Neural cell (in vitro differentiated cells): ENCODE measurements at regions not wholly inside any gene's neighbourhood (a gene's known extent, or its start where the extent isn't known, plus 50 kb on each side); places are given as distances from the start of the nearest gene placed in this dataset.

Source experiments
- H2AFZ ChIP-seq: fragments of 200-600, 300-800 bp; sonication (generic), shearing (Covaris generic); 2 replicates; pipeline ENCODE4 v1.6.0; 2014; ENCODE audit warnings: low read depth, mild to moderate bottlenecking, antibody characterized with exemption, low read length, moderate library complexity
- H3F3A ChIP-seq: fragments of 200-600 bp; shearing (Covaris generic); 2 replicates; pipeline ENCODE4 v1.6.1; 2016; ENCODE audit warnings: mild to moderate bottlenecking, moderate library complexity, mixed read lengths, antibody characterized with exemption, low read length; ENCODE audit not compliant: insufficient read depth, poor library complexity, severe bottlenecking
- H3K27ac ChIP-seq: fragments of 200-600, 300-800 bp; sonication (generic), shearing (Covaris generic); 2 replicates; pipeline ENCODE4 v1.5.1; 2014; ENCODE audit warnings: mild to moderate bottlenecking, low read length, moderate library complexity
- H3K27me3 ChIP-seq: fragments of 300-800, 200-600 bp; sonication (generic), shearing (Covaris generic); 2 replicates; pipeline ENCODE4 v1.6.0; 2014; ENCODE audit warnings: mild to moderate bottlenecking, low read depth, low read length, moderate library complexity; ENCODE audit not compliant: insufficient read depth
- H3K36me3 ChIP-seq: fragments of 300-800, 200-600 bp; sonication (generic), shearing (Covaris generic); 2 replicates; pipeline ENCODE4 v1.5.1; 2014; ENCODE audit warnings: mild to moderate bottlenecking, antibody characterized with exemption, low read length, moderate library complexity; ENCODE audit not compliant: insufficient read depth
- H3K4me2 ChIP-seq: fragments of 300-800, 200-600 bp; sonication (generic), shearing (Covaris generic); 2 replicates; pipeline ENCODE4 v1.6.0; 2014; ENCODE audit warnings: mild to moderate bottlenecking, low read length
- H3K4me3 ChIP-seq: fragments of 300-800, 200-600 bp; sonication (generic), shearing (Covaris generic); 2 replicates; pipeline ENCODE4 v1.5.1; 2014; ENCODE audit warnings: mild to moderate bottlenecking, low read length, moderate library complexity
- H3K79me2 ChIP-seq: fragments of 200-600 bp; shearing (Covaris generic); replicated peaks from 2 replicates; pipeline ENCODE4 v1.6.0; 2014; ENCODE audit warnings: mild to moderate bottlenecking, low read length, moderate library complexity; ENCODE audit not compliant: insufficient read depth
- H3K9ac ChIP-seq: fragments of 300-800, 200-600 bp; sonication (generic), shearing (Covaris generic); 2 replicates; pipeline ENCODE4 v1.6.1; 2016; ENCODE audit warnings: mild to moderate bottlenecking, low read length, mixed read lengths
- H3K9me2 ChIP-seq: fragments of 200-600 bp; shearing (Covaris generic); 2 replicates; pipeline ENCODE4 v1.6.1; 2016; ENCODE audit warnings: mild to moderate bottlenecking, low read length, mixed read lengths; ENCODE audit not compliant: insufficient read depth
- H3K9me3 ChIP-seq: fragments of 200-600, 300-800 bp; sonication (generic), shearing (Covaris generic); 2 replicates; pipeline ENCODE4 v1.6.1; 2016; ENCODE audit warnings: mild to moderate bottlenecking, mixed run types, low read length, moderate library complexity, mixed read lengths
- H4K20me1 ChIP-seq: fragments of 200-600 bp; shearing (Covaris generic); 2 replicates; pipeline ENCODE4 v1.6.1; 2016; ENCODE audit warnings: mild to moderate bottlenecking, mixed run types; ENCODE audit not compliant: insufficient read depth
- EP300 ChIP-seq: fragments of 450-650 bp; conservative IDR thresholded peaks from 2 replicates; pipeline ENCODE4 v1.6.1; 2014; ENCODE audit warnings: antibody characterized with exemption, mild to moderate bottlenecking, moderate library complexity; ENCODE audit not compliant: poor library complexity, severe bottlenecking
- EZH2 ChIP-seq: fragments of 200-600, 300-800 bp; shearing (Covaris generic), sonication (generic); IDR thresholded peaks from 2 replicates; pipeline ENCODE4 v1.6.1; 2014; ENCODE audit warnings: antibody characterized with exemption, low read length, borderline replicate concordance, mild to moderate bottlenecking; ENCODE audit not compliant: insufficient read depth, poor library complexity, severe bottlenecking
- MXI1 ChIP-seq: fragments of 450-650 bp; conservative IDR thresholded peaks from 2 replicates; pipeline ENCODE4 v1.6.1; 2014; ENCODE audit warnings: antibody characterized with exemption, mild to moderate bottlenecking; ENCODE audit not compliant: poor library complexity, severe bottlenecking
- POLR2AphosphoS5 ChIP-seq: IDR thresholded peaks from 2 replicates; pipeline ENCODE4 v1.6.1; 2012
- RAD21 ChIP-seq: fragments of 450-650 bp; conservative IDR thresholded peaks from 2 replicates; pipeline ENCODE4 v1.6.1; 2014; ENCODE audit warnings: antibody characterized with exemption, mild to moderate bottlenecking, moderate library complexity
- REST ChIP-seq: IDR thresholded peaks from 2 replicates; pipeline ENCODE4 v1.6.1; 2012; ENCODE audit warnings: borderline replicate concordance
- SMC3 ChIP-seq: fragments of 450-650 bp; conservative IDR thresholded peaks from 2 replicates; pipeline ENCODE4 v1.6.1; 2014; ENCODE audit warnings: antibody characterized with exemption, mild to moderate bottlenecking, moderate library complexity; ENCODE audit not compliant: poor library complexity
- TAF1 ChIP-seq: IDR thresholded peaks from 2 replicates; pipeline ENCODE4 v1.6.1; 2012; ENCODE audit warnings: low read depth
- TF ChIP-seq, protein P1 (sequence below): fragments of 450-650 bp; IDR thresholded peaks from 2 replicates; pipeline ENCODE4 v1.5.1; 2014; ENCODE audit warnings: antibody characterized with exemption, mild to moderate bottlenecking, moderate library complexity; ENCODE audit not compliant: poor library complexity, severe bottlenecking

DNA sequence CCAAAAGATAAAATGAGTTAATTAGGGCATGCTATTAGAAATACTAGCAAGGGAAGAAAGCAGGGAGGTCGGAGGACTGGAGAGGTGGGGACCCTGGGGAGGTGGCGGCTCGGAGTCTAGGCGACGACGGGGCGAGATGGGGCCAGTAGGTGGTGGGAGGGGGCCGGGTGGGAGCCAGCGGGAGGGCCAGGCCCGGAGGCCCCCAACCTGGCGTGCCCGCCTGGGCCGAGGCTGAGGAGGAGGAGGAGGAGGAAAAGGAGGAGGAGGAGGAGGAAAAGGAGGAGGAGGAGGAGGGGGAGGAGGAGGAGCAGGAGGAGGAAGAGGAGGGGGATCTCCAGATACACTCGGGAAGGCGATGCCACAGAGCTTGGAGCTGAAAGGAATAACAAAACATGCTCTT is 426.2 kb downstream of the NR2F2 start:
- H3K9me3 ChIP-seq, result peaks cover 8% of the 10 kb centered on the region
- no peak overlapping the region for H2AFZ ChIP-seq
- TF ChIP-seq EZH2 (no peak), SMC3 (no peak), RAD21 (no peak), REST (no peak), POLR2AphosphoS5 (no peak), MXI1 (no peak), EP300 (no peak), TAF1 (no peak)
- TF ChIP-seq, protein P1, sequence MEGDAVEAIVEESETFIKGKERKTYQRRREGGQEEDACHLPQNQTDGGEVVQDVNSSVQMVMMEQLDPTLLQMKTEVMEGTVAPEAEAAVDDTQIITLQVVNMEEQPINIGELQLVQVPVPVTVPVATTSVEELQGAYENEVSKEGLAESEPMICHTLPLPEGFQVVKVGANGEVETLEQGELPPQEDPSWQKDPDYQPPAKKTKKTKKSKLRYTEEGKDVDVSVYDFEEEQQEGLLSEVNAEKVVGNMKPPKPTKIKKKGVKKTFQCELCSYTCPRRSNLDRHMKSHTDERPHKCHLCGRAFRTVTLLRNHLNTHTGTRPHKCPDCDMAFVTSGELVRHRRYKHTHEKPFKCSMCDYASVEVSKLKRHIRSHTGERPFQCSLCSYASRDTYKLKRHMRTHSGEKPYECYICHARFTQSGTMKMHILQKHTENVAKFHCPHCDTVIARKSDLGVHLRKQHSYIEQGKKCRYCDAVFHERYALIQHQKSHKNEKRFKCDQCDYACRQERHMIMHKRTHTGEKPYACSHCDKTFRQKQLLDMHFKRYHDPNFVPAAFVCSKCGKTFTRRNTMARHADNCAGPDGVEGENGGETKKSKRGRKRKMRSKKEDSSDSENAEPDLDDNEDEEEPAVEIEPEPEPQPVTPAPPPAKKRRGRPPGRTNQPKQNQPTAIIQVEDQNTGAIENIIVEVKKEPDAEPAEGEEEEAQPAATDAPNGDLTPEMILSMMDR, result no peak
- no peaks in the 10 kb centered on the region for H3F3A ChIP-seq
- H4K20me1 ChIP-seq, result no peaks in the 10 kb centered on the region
- H3K9ac ChIP-seq, result no peak overlapping the region
- H3K27me3 ChIP-seq, result peaks cover 53% of the 10 kb centered on the region
- H3K36me3 ChIP-seq, result no peaks in the 10 kb centered on the region
- H3K9me2 ChIP-seq, result no peaks in the 10 kb centered on the region
- H3K79me2 ChIP-seq, result no peaks in the 10 kb centered on the region
- no peak overlapping the region for H3K4me2 ChIP-seq
- no peak overlapping the region for H3K27ac ChIP-seq
- no peak overlapping the region for H3K4me3 ChIP-seq

DNA sequence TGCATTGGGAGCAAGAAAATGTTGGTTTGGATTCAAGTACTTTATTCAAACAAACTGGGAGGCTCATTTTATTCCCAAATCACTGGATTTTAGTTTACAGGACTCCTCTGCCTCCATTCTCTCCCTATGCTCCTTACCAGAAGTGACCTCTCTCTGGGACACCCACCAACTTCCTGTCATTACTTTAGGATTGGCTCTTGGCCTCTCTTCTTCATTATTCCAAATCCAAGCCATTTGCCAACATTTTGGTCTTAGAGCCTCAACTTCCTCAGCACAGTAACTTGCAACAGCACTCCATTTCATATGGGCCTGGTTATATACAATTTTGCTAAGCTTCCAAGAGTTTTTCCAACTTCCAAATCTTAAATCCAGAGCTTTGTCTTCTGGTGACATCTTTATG is 432.1 kb downstream of the NR2F2 start:
- Histone ChIP-seq H3K36me3 (no peaks in the 10 kb centered on the region), H3K9me2 (no peaks in the 10 kb centered on the region), H3K4me3 (no peak overlapping the region), H3K9me3 (no peaks in the 10 kb centered on the region), H3K4me2 (no peak overlapping the region), H3K9ac (no peak overlapping the region), H3K27ac (no peak overlapping the region), H3K79me2 (no peaks in the 10 kb centered on the region), H2AFZ (no peak overlapping the region), H3K27me3 (peaks cover 33% of the 10 kb centered on the region), H4K20me1 (no peaks in the 10 kb centered on the region), H3F3A (no peaks in the 10 kb centered on the region)
- TF ChIP-seq REST, result no peak
- no peak for TF ChIP-seq EZH2
- no peak for TF ChIP-seq EP300
- no peak for TF ChIP-seq MXI1
- TF ChIP-seq, protein P1, result no peak
- TF ChIP-seq POLR2AphosphoS5, result no peak
- TF ChIP-seq TAF1, result no peak
- TF ChIP-seq RAD21, result no peak
- no peak for TF ChIP-seq SMC3
